Subcutaneous abdominal adipose tissue (tissue), 5 donors: ENCODE measurements at regions not wholly inside any gene's neighbourhood (a gene's known extent, or its start where the extent isn't known, plus 50 kb on each side); places are given as distances from the start of the nearest gene placed in this dataset.

Source experiments
- H3K27ac ChIP-seq: one replicate; pipeline ENCODE4 v1.7.0; 2013; ENCODE audit warnings: low read depth, mild to moderate bottlenecking, inconsistent platforms, low read length, moderate library complexity
- H3K27me3 ChIP-seq, 5 donors: one replicate each; pipeline ENCODE4 v1.7.0; 2013; ENCODE audit warnings: low read length in 5 of 5, inconsistent platforms in 1 of 5; ENCODE audit not compliant: control insufficient read depth in 5 of 5, insufficient read depth in 4 of 5
- H3K36me3 ChIP-seq, 5 donors: one replicate each; pipeline ENCODE4 v1.7.0; 2013; ENCODE audit warnings: low read length in 5 of 5; ENCODE audit not compliant: control insufficient read depth in 5 of 5, insufficient read depth in 5 of 5
- H3K4me1 ChIP-seq, 5 donors: one replicate each; pipeline ENCODE4 v1.7.0; 2013; ENCODE audit warnings: low read length in 5 of 5, mild to moderate bottlenecking in 3 of 5, moderate library complexity in 1 of 5; ENCODE audit not compliant: control insufficient read depth in 5 of 5, insufficient read depth in 5 of 5
- H3K4me3 ChIP-seq, 5 donors: one replicate each; pipeline ENCODE4 v1.7.0; 2013; ENCODE audit warnings: low read length in 5 of 5, low read depth in 1 of 5
- H3K9ac ChIP-seq, 5 donors: one replicate each; pipeline ENCODE4 v1.7.0; 2013; ENCODE audit warnings: low read length in 5 of 5, mild to moderate bottlenecking in 4 of 5, moderate library complexity in 3 of 5
- H3K9me3 ChIP-seq, 5 donors: one replicate each; pipeline ENCODE4 v1.7.0; 2013; ENCODE audit warnings: low read length in 5 of 5; ENCODE audit not compliant: control insufficient read depth in 5 of 5
- donor health status: healthy.
- donor health status: healthy.
- donor health status: healthy.
- donor health status: healthy.
- donor health status: healthy.

GRCh38 chr3:67783281-67784250, 129.2 kb upstream of the SUCLG2 start:
- no peaks in the 10 kb centered on the region for H3K36me3 ChIP-seq
- no peaks in the 10 kb centered on the region for H3K27me3 ChIP-seq
- H3K4me3 ChIP-seq = no peak overlapping the region
- H3K9ac ChIP-seq = no peak overlapping the region
- no peak overlapping the region for H3K27ac ChIP-seq
- no peaks in the 10 kb centered on the region for H3K4me1 ChIP-seq
- peaks cover 0 to 5% (median 0%) of the 10 kb centered on the region in 5 donors for H3K9me3 ChIP-seq

GRCh38 chr3:67781871-67782270, 127.5 kb upstream of the SUCLG2 start:
- H3K4me1 ChIP-seq = no peaks in the 10 kb centered on the region

DNA sequence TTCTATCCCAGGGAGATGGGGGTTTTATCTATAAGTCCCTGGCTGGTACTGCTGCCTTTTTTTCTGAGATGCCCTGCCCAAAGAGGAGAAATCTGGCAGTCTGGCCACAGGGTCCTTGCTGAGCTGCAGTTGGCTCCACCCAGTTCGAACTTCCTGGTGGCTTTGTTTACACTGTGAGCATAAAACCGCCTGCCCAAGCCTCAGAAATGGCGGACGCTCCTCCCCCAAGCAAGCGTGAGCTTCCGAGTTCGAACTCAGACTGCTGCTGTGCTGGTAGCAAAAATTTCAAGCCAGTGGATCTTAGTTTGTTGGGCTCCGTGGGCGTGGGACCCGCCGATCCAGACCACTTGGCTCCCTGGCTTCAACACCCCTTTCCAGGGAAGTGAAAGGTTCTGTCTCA, 126.8 kb upstream of the SUCLG2 start:
- Histone ChIP-seq H3K27ac (no peak overlapping the region), H3K9ac (no peak overlapping the region), H3K27me3 (no peaks in the 10 kb centered on the region), H3K9me3 (peaks cover 0 to 5% (median 0%) of the 10 kb centered on the region in 5 donors), H3K4me3 (no peak overlapping the region), H3K4me1 (no peaks in the 10 kb centered on the region), H3K36me3 (no peaks in the 10 kb centered on the region)

More at GRCh38 chr3:67781871-67782270, 127.5 kb upstream of the SUCLG2 start:
- H3K9ac ChIP-seq = no peak overlapping the region
- no peak overlapping the region for H3K27ac ChIP-seq
- H3K36me3 ChIP-seq = no peaks in the 10 kb centered on the region
- no peak overlapping the region for H3K4me3 ChIP-seq
- no peaks in the 10 kb centered on the region for H3K27me3 ChIP-seq
- H3K9me3 ChIP-seq = peaks cover 0 to 5% (median 0%) of the 10 kb centered on the region in 5 donors

GRCh38 chr3:67774676-67775075, 120.3 kb upstream of the SUCLG2 start:
- Histone ChIP-seq H3K36me3 (no peaks in the 10 kb centered on the region), H3K27ac (no peak overlapping the region), H3K9me3 (peaks cover 0 to 6% (median 3%) of the 10 kb centered on the region in 5 donors), H3K4me1 (no peaks in the 10 kb centered on the region), H3K4me3 (no peak overlapping the region), H3K27me3 (no peaks in the 10 kb centered on the region), H3K9ac (no peak overlapping the region)

DNA sequence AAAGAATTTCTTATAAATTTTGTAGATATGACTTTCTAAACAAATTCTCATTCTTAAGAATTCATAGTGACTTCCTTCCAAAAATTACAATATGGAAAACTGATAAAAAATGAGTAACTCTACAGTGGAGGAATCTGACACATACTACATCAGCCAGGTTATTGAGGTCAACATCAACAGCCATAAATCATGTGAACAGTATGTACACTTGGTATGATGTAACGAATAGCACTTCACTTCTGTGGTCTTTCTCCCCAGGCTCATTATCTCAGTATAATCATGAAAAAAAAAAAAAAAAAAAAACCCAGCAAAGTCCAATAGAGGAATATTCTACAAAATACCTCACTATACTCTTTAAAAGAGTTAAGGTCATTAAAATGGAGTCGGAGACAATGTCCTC, 111.2 kb upstream of the SUCLG2 start:
- Histone ChIP-seq H3K9me3 (peaks cover 0 to 24% (median 0%) of the 10 kb centered on the region in 5 donors), H3K27ac (no peak overlapping the region), H3K27me3 (no peaks in the 10 kb centered on the region), H3K4me3 (no peak overlapping the region), H3K36me3 (no peaks in the 10 kb centered on the region), H3K9ac (no peak overlapping the region), H3K4me1 (no peaks in the 10 kb centered on the region)

DNA sequence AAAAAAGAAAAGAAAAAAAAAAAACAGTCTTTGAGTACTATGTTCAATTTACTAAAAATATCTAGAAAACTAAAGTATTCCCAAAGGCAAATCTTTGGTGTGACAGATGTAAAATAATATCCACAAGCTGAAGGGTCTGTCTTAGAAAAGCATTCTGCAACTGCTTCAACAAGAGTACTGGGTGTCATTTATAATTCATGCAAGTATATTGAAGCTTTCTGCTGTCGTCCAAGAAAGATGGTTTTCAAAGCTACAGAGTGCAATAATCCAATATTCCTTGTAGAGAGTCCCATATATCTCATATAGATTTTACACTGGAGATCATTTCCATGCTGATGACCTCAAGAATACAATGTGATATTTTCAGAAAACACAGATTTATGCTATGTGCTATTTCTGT, 90.9 kb upstream of the SUCLG2 start:
- peaks cover 0 to 4% (median 0%) of the 10 kb centered on the region in 5 donors for H3K9me3 ChIP-seq
- H3K4me3 ChIP-seq = no peak overlapping the region
- peaks cover 0 to 3% (median 0%) of the 10 kb centered on the region in 5 donors for H3K36me3 ChIP-seq
- H3K27me3 ChIP-seq = no peaks in the 10 kb centered on the region
- no peak overlapping the region for H3K27ac ChIP-seq
- H3K4me1 ChIP-seq = no peaks in the 10 kb centered on the region
- H3K9ac ChIP-seq = no peak overlapping the region

DNA sequence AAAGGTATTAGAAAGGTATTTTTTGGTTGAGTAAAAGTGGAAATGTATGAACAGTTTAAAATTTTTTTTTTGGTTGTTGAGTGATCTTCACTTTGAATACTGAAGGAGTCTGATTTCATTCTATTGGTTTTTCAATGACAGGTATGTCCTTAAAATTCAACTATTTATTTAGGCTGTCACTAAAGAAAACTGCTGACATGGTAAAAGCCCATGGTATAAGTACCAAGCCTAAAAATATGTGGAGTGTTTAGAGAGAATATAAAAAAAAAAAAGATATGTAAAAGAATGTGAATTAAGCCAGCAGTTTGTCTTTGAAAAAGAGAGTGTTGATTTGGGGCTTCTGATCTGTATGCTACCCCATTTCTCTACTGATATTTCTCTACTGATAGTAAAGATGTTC, 90.3 kb upstream of the SUCLG2 start:
- Histone ChIP-seq H3K27ac (no peak overlapping the region), H3K4me1 (no peaks in the 10 kb centered on the region), H3K4me3 (no peak overlapping the region), H3K9me3 (peaks cover 0 to 4% (median 0%) of the 10 kb centered on the region in 5 donors), H3K9ac (no peak overlapping the region), H3K36me3 (peaks cover 0 to 3% (median 0%) of the 10 kb centered on the region in 5 donors), H3K27me3 (no peaks in the 10 kb centered on the region)

DNA sequence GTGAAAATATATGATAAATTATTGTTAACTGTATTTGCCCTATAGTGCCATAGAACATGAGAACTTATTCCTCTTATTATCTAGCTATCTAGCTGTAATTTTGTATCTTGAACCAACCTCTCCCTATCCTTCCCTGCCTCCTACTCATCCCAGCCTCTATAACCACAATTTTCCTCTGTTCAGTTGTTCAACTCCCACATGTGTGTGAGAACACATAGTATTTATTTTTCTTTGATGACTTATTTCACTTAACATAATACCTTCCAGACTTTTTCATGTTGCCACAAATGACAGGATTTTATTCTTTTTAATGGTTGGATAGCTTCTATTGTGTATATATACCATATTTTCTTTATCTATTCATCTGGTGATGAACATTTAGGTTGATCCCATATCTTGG, 85.4 kb upstream of the SUCLG2 start:
- Histone ChIP-seq H3K27ac (no peak overlapping the region), H3K36me3 (peaks cover 0 to 3% (median 0%) of the 10 kb centered on the region in 5 donors), H3K4me1 (no peaks in the 10 kb centered on the region), H3K4me3 (no peak overlapping the region), H3K27me3 (no peaks in the 10 kb centered on the region), H3K9me3 (peaks cover 0 to 4% (median 3%) of the 10 kb centered on the region in 5 donors), H3K9ac (no peak overlapping the region)

- no peak overlapping the region for H3K9ac ChIP-seq
- no peaks in the 10 kb centered on the region for H3K4me1 ChIP-seq
- H3K4me3 ChIP-seq = no peak overlapping the region
- H3K27ac ChIP-seq = no peak overlapping the region
- H3K27me3 ChIP-seq = no peaks in the 10 kb centered on the region
- peaks cover 0 to 3% (median 0%) of the 10 kb centered on the region in 5 donors for H3K36me3 ChIP-seq
- H3K9me3 ChIP-seq = peaks cover 0 to 4% (median 3%) of the 10 kb centered on the region in 5 donors
Measured at GRCh38 chr3:67737906-67738865, 83.8 kb upstream of the SUCLG2 start.
